ENCODE measurements at regions not wholly inside any gene's neighbourhood (a gene's known extent, or its start where the extent isn't known, plus 50 kb on each side); places are given as distances from the start of the nearest gene placed in this dataset.

- no peak for DNase-seq
- intact Hi-C loops (cut with micrococcal nuclease) = no loop called here
- Histone ChIP-seq H3K36me3 (no peaks in the 10 kb centered on the region), H3K4me1 (no peaks in the 10 kb centered on the region), H3K9me3 (replicated peaks) (no peaks in the 10 kb centered on the region), H3K27ac (replicated peaks) (no peak overlapping the region), H3K27me3 (ENCODE audit: low read depth) (peaks cover 100% of the 10 kb centered on the region), H3K4me3 (no peak overlapping the region)
- no peak for TF ChIP-seq CTCF (IDR thresholded peaks at IDR 0.05; ENCODE audit: borderline replicate concordance)
Measured at GRCh38 chr1:18561967-18562366, 68.7 kb upstream of the PAX7 start.

- no peak overlapping the region for H3K4me3 ChIP-seq
- peaks cover 13% of the 10 kb centered on the region for H3K9me3 ChIP-seq (replicated peaks)
- DNase-seq = no peak
- peaks cover 78% of the 10 kb centered on the region for H3K27me3 ChIP-seq (ENCODE audit: low read depth)
- H3K27ac ChIP-seq (replicated peaks) = no peak overlapping the region
- H3K36me3 ChIP-seq = no peaks in the 10 kb centered on the region
- intact Hi-C loops (cut with micrococcal nuclease) = no loop called here
- no peak for TF ChIP-seq CTCF (IDR thresholded peaks at IDR 0.05; ENCODE audit: borderline replicate concordance)
- H3K4me1 ChIP-seq = no peaks in the 10 kb centered on the region
Measured at GRCh38 chr1:18564676-18565075, 66.0 kb upstream of the PAX7 start.

- intact Hi-C loops (cut with micrococcal nuclease) = no loop called here
- no peak for DNase-seq
- Histone ChIP-seq H3K27ac (replicated peaks) (no peak overlapping the region), H3K36me3 (no peaks in the 10 kb centered on the region), H3K4me1 (no peaks in the 10 kb centered on the region), H3K4me3 (no peak overlapping the region), H3K9me3 (replicated peaks) (peaks cover 13% of the 10 kb centered on the region), H3K27me3 (ENCODE audit: low read depth) (peaks cover 71% of the 10 kb centered on the region)
- TF ChIP-seq CTCF (IDR thresholded peaks at IDR 0.05; ENCODE audit: borderline replicate concordance) = no peak
Measured at GRCh38 chr1:18565321-18565720, 65.3 kb upstream of the PAX7 start.

- DNase-seq = no peak
- Histone ChIP-seq H3K4me1 (no peaks in the 10 kb centered on the region), H3K27ac (replicated peaks) (no peak overlapping the region), H3K27me3 (ENCODE audit: low read depth) (peaks cover 68% of the 10 kb centered on the region), H3K4me3 (no peak overlapping the region), H3K9me3 (replicated peaks) (peaks cover 13% of the 10 kb centered on the region), H3K36me3 (no peaks in the 10 kb centered on the region)
- intact Hi-C loops (cut with micrococcal nuclease) = no loop called here
- no peak for TF ChIP-seq CTCF (IDR thresholded peaks at IDR 0.05; ENCODE audit: borderline replicate concordance)
Measured at GRCh38 chr1:18568489-18568888, 62.2 kb upstream of the PAX7 start.

GRCh38 chr1:18569251-18569650 is 61.4 kb upstream of the PAX7 start:
- H3K27ac ChIP-seq (replicated peaks) = no peak overlapping the region
- no peak for TF ChIP-seq CTCF (IDR thresholded peaks at IDR 0.05; ENCODE audit: borderline replicate concordance)
- peak; percentile 22 for DNase-seq
- H3K4me3 ChIP-seq = no peak overlapping the region
- intact Hi-C loops (cut with micrococcal nuclease) = no loop called here
- H3K9me3 ChIP-seq (replicated peaks) = peaks cover 13% of the 10 kb centered on the region
- no peaks in the 10 kb centered on the region for H3K36me3 ChIP-seq
- H3K4me1 ChIP-seq = no peaks in the 10 kb centered on the region
- peaks cover 68% of the 10 kb centered on the region for H3K27me3 ChIP-seq (ENCODE audit: low read depth)

Measured in left ventricle myocardium inferior (tissue), 1 donor.